Activated CD4-positive, CD25-positive, alpha-beta regulatory T cell (primary cell): ENCODE measurements at regions not wholly inside any gene's neighbourhood (a gene's known extent, or its start where the extent isn't known, plus 50 kb on each side); places are given as distances from the start of the nearest gene placed in this dataset.

Source experiments
- DNase-seq, 4 experiments: peaks; one replicate each; lab custom pipeline; 2025; lab: John Stamatoyannopoulos, UW

- DNase-seq = no peak
Observed at GRCh38 chr20:50379049-50379990, 130.9 kb upstream of the PTPN1 start.

- no peak for DNase-seq
Observed at GRCh38 chr20:50379991-50380696, 130.0 kb upstream of the PTPN1 start.

- no peak for DNase-seq
Observed at GRCh38 chr20:50380697-50381040, 129.5 kb upstream of the PTPN1 start.

GRCh38 chr20:50381075-50381732, 129.0 kb upstream of the PTPN1 start:
- DNase-seq = no peak

GRCh38 chr20:50381771-50382593, 128.2 kb upstream of the PTPN1 start:
- no peak for DNase-seq

- DNase-seq = peak in 1 of 4 experiments; percentile 8
Observed at GRCh38 chr20:50385733-50386640, 124.2 kb upstream of the PTPN1 start.

- no peak for DNase-seq
Observed at GRCh38 chr20:50386641-50386960, 123.6 kb upstream of the PTPN1 start.

- DNase-seq = no peak
Observed at GRCh38 chr20:50387218-50387995, 122.8 kb upstream of the PTPN1 start.

GRCh38 chr20:50387996-50388332, 122.2 kb upstream of the PTPN1 start:
- DNase-seq = no peak

GRCh38 chr20:50388733-50389437, 121.3 kb upstream of the PTPN1 start:
- DNase-seq = no peak

GRCh38 chr20:50389438-50389807, 120.8 kb upstream of the PTPN1 start:
- DNase-seq = no peak

- DNase-seq = no peak
Observed at GRCh38 chr20:50389808-50390684, 120.1 kb upstream of the PTPN1 start.

- DNase-seq = no peak
Observed at GRCh38 chr20:50390685-50391443, 119.3 kb upstream of the PTPN1 start.

GRCh38 chr20:50391444-50392137, 118.6 kb upstream of the PTPN1 start:
- no peak for DNase-seq

GRCh38 chr20:50392138-50392866, 117.9 kb upstream of the PTPN1 start:
- no peak for DNase-seq

- no peak for DNase-seq
Observed at GRCh38 chr20:50393242-50393641, 116.9 kb upstream of the PTPN1 start.
